Psoas muscle (tissue), 7 donors: ENCODE measurements at regions not wholly inside any gene's neighbourhood (a gene's known extent, or its start where the extent isn't known, plus 50 kb on each side); places are given as distances from the start of the nearest gene placed in this dataset.

Source experiments
- ATAC-seq, 4 donors: fragments of 200-7000 bp; cut with Tn5 transposase; one replicate each; pipeline ENCODE4 v1.9.1; 2020; ENCODE audit warnings: moderate library complexity in 3 of 4, mild to moderate bottlenecking in 2 of 4
- DNase-seq, 2 donors: peaks; one replicate each; pipeline ENCODE4 v3.0.0-alpha.2; 2020
- H3K27ac ChIP-seq: fragments of 200-600 bp; one replicate; pipeline ENCODE4 v1.8.0; 2022
- H3K27me3 ChIP-seq, 3 donors: fragments of 200-600 bp in 1 of 3; one replicate each; pipeline versions ENCODE4 v1.6.1 to v1.8.0; 2013 to 2022; ENCODE audit warnings: low read length in 2 of 3, mild to moderate bottlenecking in 2 of 3, moderate library complexity in 1 of 3; ENCODE audit not compliant: insufficient read depth in 3 of 3
- H3K36me3 ChIP-seq, 2 donors: fragments of 200-600 bp in 1 of 2; one replicate each; pipeline versions ENCODE4 v1.6.1 to v1.8.0; 2013 to 2022; ENCODE audit warnings: low read depth in 1 of 2, mild to moderate bottlenecking in 1 of 2, moderate library complexity in 1 of 2; ENCODE audit not compliant: insufficient read depth in 1 of 2
- H3K4me1 ChIP-seq: fragments of 200-600 bp; one replicate; pipeline ENCODE4 v1.8.0; 2022
- H3K4me3 ChIP-seq: fragments of 200-600 bp; one replicate; pipeline ENCODE4 v1.8.0; 2022; ENCODE audit warnings: mild to moderate bottlenecking
- H3K9me3 ChIP-seq: fragments of 200-600 bp; one replicate; pipeline ENCODE4 v1.8.0; 2022
- CTCF ChIP-seq: fragments of 200-600 bp; IDR thresholded peaks from one replicate; pipeline ENCODE4 v1.8.0; 2022; ENCODE audit warnings: antibody characterized with exemption
- WGBS, 3 donors: extraction: QIAGEN DNeasy Blood & Tissue Kit; methylation state at CpG; one replicate each; pipeline versions ENCODE4 v1.1.6 to v1.1.7; 2013; 5-methylcytosine and 5-hydroxymethylcytosine counted together
- intact Hi-C, 2 donors: fragments of 100-400 bp; cut with DNase I; formaldehyde crosslinking; loops; one replicate each; pipeline versions ENCODE4 v1.11.0 to v1.14.2; 2022
- donor health status: healthy with polysubstance abuse.
- donor health status: DM: no; HTN: no; CAD: no; lungs with moderate emphysema.
- donor health status: Bipolar disorder and iron deficiency.
- donor health status: healthy.
- donor health status: DM: yes; HTN: yes; CAD: no.
- donor health status: DM: no; HTN: no; CAD: no.
- donor health status: DM: yes; HTN: yes; CAD: no.

GRCh38 chr16:26273607-26274006 is 581.8 kb downstream of the HS3ST4 start:
- no peak for ATAC-seq
- DNase-seq: no peak
- Histone ChIP-seq H3K4me1 (no peaks in the 10 kb centered on the region), H3K36me3 (no peaks in the 10 kb centered on the region), H3K9me3 (peaks cover 9% of the 10 kb centered on the region), H3K4me3 (no peak overlapping the region), H3K27ac (no peak overlapping the region), H3K27me3 (no peaks in the 10 kb centered on the region)
- WGBS, 3 donors: 34 to 52% (median 48%) methylated on average over 3 of the region's 3 CpGs
- no peak for TF ChIP-seq CTCF
- intact Hi-C loops: no loop called here

- ATAC-seq (no peak), DNase-seq (no peak)
- Histone ChIP-seq H3K27ac (no peak overlapping the region), H3K27me3 (no peaks in the 10 kb centered on the region), H3K9me3 (peaks cover 9% of the 10 kb centered on the region), H3K36me3 (no peaks in the 10 kb centered on the region), H3K4me3 (no peak overlapping the region), H3K4me1 (no peaks in the 10 kb centered on the region)
- TF ChIP-seq CTCF: no peak
- WGBS, 3 donors: 78 to 82% (median 80%) methylated on average over 3 of the region's 3 CpGs
- intact Hi-C loops: no loop called here
Observed at GRCh38 chr16:26275021-26275590, 583.3 kb downstream of the HS3ST4 start.

- DNase-seq: no peak
- TF ChIP-seq CTCF: no peak
- WGBS, 3 donors: 88 to 90% (median 89%) methylated on average over 4 of the region's 4 CpGs
- Histone ChIP-seq H3K4me3 (no peak overlapping the region), H3K4me1 (no peaks in the 10 kb centered on the region), H3K36me3 (no peaks in the 10 kb centered on the region), H3K9me3 (peaks cover 9% of the 10 kb centered on the region), H3K27ac (no peak overlapping the region), H3K27me3 (no peaks in the 10 kb centered on the region)
- no peak for ATAC-seq
- intact Hi-C loops: no loop called here
Observed at GRCh38 chr16:26276289-26276688, 584.5 kb downstream of the HS3ST4 start.

GRCh38 chr16:26281381-26282110 is 589.8 kb downstream of the HS3ST4 start:
- H3K27ac ChIP-seq: no peak overlapping the region
- no peaks in the 10 kb centered on the region for H3K36me3 ChIP-seq
- intact Hi-C loops: no loop called here
- peaks cover 9% of the 10 kb centered on the region for H3K9me3 ChIP-seq
- 58 to 69% (median 69%) methylated on average over 8 of the region's 8 CpGs for WGBS, 3 donors
- ATAC-seq: no peak
- TF ChIP-seq CTCF: no peak
- H3K27me3 ChIP-seq: no peaks in the 10 kb centered on the region
- H3K4me1 ChIP-seq: no peaks in the 10 kb centered on the region
- DNase-seq: no peak
- H3K4me3 ChIP-seq: no peak overlapping the region
